ENCODE measurements at regions not wholly inside any gene's neighbourhood (a gene's known extent, or its start where the extent isn't known, plus 50 kb on each side); places are given as distances from the start of the nearest gene placed in this dataset.

- TF ChIP-seq CTCF (IDR thresholded peaks at IDR 0.05; ENCODE audit: insufficient read depth, low read depth, low read length) (no peak), EZH2 (IDR thresholded peaks at IDR 0.05; ENCODE audit: insufficient read depth, low read length) (no peak)
These were observed 53.6 kb upstream of the CTDP1 start for GRCh38 chr18:79625924-79626561.

All from astrocyte (in vitro differentiated cells and primary cell).